ENCODE measurements at regions not wholly inside any gene's neighbourhood (a gene's known extent, or its start where the extent isn't known, plus 50 kb on each side); places are given as distances from the start of the nearest gene placed in this dataset.
"Not testable (repeated sequence)": the region's sequence is repeated elsewhere in the genome, so short reads cannot be mapped to it uniquely, and the experiment has no call there.

- TF ChIP-seq CTCF (IDR thresholded peaks at IDR 0.05; ENCODE audit: low read depth, low read length); EZH2phosphoT487 (IDR thresholded peaks at IDR 0.05; ENCODE audit: low read depth): not testable (repeated sequence)
Measured at GRCh38 chrX:63277394-63277793, 73.7 kb downstream of the SPIN4 start.
